Tibial nerve (tissue), 4 donors: ENCODE measurements at regions not wholly inside any gene's neighbourhood (a gene's known extent, or its start where the extent isn't known, plus 50 kb on each side); places are given as distances from the start of the nearest gene placed in this dataset.
"Not testable (repeated sequence)": the region's sequence is repeated elsewhere in the genome, so short reads cannot be mapped to it uniquely, and the experiment has no call there.

Experiments used
- EP300 ChIP-seq, 2 donors: sonication (generic); formaldehyde crosslinking; IDR thresholded peaks; one replicate each; pipeline ENCODE4 v1.6.1; 2017; ENCODE audit warnings: antibody characterized with exemption in 2 of 2, mild to moderate bottlenecking in 1 of 2
- POLR2A ChIP-seq, 2 donors: fragments of 450-650 bp; IDR thresholded peaks; one replicate each; pipeline ENCODE4 v1.6.1; 2017; ENCODE audit warnings: antibody characterized with exemption in 2 of 2, mild to moderate bottlenecking in 2 of 2, moderate library complexity in 2 of 2
- TF ChIP-seq, protein P1 (sequence below), 5 experiments: fragments of 200-600 bp in 3 of 5; fragments of 450-650 bp in 2 of 5; sonication (generic) in 3 of 5; IDR thresholded peaks; one replicate each; pipeline ENCODE4 v1.5.1; 2016 to 2019; ENCODE audit warnings: antibody characterized with exemption in 5 of 5, mild to moderate bottlenecking in 3 of 5, moderate library complexity in 2 of 5

DNA sequence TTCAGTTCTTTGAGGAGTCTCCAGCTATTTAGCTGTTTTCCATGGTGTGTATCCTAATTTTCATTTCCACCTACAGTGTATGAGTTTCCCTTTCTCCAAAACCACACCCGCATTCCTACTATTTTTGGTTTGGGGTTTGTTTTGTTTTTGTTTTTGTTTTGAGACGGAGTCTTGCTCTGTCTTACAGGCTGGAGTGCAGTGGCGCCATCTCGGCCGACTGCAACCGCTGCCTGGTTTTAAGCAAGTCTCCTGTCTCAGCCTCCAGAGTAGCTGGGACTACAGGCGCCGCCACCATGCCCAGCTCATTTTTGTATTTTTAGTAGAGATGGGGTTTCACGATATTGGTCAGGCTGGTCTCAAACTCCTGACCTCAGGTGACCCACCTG is 155.2 kb downstream of the CCDC74A start:
- TF ChIP-seq, protein P1, sequence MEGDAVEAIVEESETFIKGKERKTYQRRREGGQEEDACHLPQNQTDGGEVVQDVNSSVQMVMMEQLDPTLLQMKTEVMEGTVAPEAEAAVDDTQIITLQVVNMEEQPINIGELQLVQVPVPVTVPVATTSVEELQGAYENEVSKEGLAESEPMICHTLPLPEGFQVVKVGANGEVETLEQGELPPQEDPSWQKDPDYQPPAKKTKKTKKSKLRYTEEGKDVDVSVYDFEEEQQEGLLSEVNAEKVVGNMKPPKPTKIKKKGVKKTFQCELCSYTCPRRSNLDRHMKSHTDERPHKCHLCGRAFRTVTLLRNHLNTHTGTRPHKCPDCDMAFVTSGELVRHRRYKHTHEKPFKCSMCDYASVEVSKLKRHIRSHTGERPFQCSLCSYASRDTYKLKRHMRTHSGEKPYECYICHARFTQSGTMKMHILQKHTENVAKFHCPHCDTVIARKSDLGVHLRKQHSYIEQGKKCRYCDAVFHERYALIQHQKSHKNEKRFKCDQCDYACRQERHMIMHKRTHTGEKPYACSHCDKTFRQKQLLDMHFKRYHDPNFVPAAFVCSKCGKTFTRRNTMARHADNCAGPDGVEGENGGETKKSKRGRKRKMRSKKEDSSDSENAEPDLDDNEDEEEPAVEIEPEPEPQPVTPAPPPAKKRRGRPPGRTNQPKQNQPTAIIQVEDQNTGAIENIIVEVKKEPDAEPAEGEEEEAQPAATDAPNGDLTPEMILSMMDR (IDR thresholded peaks at IDR 0.05): not testable (repeated sequence)
- not testable (repeated sequence) for TF ChIP-seq POLR2A, EP300 (IDR thresholded peaks at IDR 0.05)
